ENCODE measurements at regions not wholly inside any gene's neighbourhood (a gene's known extent, or its start where the extent isn't known, plus 50 kb on each side); places are given as distances from the start of the nearest gene placed in this dataset.
"Not testable (repeated sequence)": the region's sequence is repeated elsewhere in the genome, so short reads cannot be mapped to it uniquely, and the experiment has no call there.

DNA sequence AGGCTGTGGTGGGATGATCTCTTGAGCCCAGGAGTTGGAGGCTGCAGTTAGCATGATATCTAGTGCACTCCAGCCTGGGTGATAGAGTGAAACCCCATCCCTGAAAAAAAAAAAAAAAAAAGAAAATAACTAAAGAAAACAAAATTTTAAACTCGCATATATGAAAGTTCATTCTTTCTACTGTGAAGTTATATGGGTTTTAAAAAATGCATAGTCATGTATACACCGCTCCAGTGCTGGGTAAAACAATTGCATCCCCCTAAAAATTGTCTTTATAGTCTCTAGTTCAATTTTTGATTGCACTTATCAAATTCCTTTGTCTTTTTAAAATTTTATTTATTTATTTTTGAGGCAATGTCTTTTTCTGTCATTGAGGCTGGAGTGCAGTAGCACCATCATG, 65.0 kb upstream of the ACYP2 start:
- H3K27ac ChIP-seq: no peak overlapping the region
- TF ChIP-seq, protein P1, sequence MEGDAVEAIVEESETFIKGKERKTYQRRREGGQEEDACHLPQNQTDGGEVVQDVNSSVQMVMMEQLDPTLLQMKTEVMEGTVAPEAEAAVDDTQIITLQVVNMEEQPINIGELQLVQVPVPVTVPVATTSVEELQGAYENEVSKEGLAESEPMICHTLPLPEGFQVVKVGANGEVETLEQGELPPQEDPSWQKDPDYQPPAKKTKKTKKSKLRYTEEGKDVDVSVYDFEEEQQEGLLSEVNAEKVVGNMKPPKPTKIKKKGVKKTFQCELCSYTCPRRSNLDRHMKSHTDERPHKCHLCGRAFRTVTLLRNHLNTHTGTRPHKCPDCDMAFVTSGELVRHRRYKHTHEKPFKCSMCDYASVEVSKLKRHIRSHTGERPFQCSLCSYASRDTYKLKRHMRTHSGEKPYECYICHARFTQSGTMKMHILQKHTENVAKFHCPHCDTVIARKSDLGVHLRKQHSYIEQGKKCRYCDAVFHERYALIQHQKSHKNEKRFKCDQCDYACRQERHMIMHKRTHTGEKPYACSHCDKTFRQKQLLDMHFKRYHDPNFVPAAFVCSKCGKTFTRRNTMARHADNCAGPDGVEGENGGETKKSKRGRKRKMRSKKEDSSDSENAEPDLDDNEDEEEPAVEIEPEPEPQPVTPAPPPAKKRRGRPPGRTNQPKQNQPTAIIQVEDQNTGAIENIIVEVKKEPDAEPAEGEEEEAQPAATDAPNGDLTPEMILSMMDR (IDR thresholded peaks at IDR 0.05; ENCODE audit: low read depth, low read length): no peak

DNA sequence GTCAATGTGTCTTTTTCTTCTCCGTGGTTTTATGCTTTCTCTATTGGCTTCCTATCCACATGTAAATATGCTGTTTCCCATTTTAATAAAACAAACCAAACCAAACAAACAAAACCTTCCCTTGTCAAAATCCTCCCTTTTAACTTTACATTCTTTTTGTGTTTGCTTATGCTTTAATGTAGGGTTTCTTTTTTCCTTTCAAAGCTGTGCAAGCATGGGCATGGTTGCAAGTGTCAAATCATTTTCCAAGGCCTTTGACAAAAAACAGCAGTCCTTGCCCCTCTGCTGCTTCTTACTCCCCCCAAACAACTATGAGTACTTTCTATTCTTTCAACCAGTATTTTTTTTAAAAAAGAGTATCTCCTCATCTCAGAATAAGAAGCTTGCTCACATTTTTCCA, 66.0 kb upstream of the ACYP2 start:
- TF ChIP-seq, protein P1 (IDR thresholded peaks at IDR 0.05; ENCODE audit: low read depth, low read length): no peak
- H3K27me3 ChIP-seq (ENCODE audit: insufficient read depth, low read depth, severe bottlenecking): no peaks in the 10 kb centered on the region
- no peak for DNase-seq
- H3K4me3 ChIP-seq (ENCODE audit: low read depth, low read length): no peak overlapping the region
- H3K9me3 ChIP-seq (ENCODE audit: severe bottlenecking): peaks cover 7% of the 10 kb centered on the region
- no peaks in the 10 kb centered on the region for H3K36me3 ChIP-seq
- no peak overlapping the region for H3K27ac ChIP-seq

More for the DNA sequence above, 65.0 kb upstream of the ACYP2 start:
- DNase-seq: no peak
- Histone ChIP-seq H3K27me3 (ENCODE audit: insufficient read depth, low read depth, severe bottlenecking) (no peaks in the 10 kb centered on the region), H3K4me3 (ENCODE audit: low read depth, low read length) (no peak overlapping the region), H3K36me3 (no peaks in the 10 kb centered on the region), H3K9me3 (ENCODE audit: severe bottlenecking) (no peaks in the 10 kb centered on the region)

DNA sequence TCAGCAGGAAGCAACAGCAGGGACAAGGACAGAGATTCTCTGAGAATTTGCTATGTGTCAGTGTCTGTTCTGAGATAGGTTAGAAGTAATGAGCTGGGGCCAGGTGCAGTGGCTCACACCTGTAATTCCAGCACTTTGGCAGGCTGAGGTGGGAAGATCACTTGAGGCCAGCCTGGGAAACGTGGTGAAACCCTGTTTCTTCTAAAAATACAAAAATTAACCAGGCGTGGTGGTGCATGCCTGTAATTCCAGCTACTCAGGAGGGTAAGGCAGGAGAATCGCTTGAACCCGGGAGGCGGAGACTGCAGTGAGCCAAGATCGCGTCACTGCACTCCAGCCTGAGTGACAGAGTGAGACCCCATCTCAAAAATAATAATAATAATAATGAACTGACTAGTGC, 66.5 kb upstream of the ACYP2 start:
- H3K4me3 ChIP-seq (ENCODE audit: low read depth, low read length); H3K27ac ChIP-seq; H3K9me3 ChIP-seq (ENCODE audit: severe bottlenecking); DNase-seq; H3K27me3 ChIP-seq (ENCODE audit: insufficient read depth, low read depth, severe bottlenecking); H3K36me3 ChIP-seq: not testable (repeated sequence)

DNA sequence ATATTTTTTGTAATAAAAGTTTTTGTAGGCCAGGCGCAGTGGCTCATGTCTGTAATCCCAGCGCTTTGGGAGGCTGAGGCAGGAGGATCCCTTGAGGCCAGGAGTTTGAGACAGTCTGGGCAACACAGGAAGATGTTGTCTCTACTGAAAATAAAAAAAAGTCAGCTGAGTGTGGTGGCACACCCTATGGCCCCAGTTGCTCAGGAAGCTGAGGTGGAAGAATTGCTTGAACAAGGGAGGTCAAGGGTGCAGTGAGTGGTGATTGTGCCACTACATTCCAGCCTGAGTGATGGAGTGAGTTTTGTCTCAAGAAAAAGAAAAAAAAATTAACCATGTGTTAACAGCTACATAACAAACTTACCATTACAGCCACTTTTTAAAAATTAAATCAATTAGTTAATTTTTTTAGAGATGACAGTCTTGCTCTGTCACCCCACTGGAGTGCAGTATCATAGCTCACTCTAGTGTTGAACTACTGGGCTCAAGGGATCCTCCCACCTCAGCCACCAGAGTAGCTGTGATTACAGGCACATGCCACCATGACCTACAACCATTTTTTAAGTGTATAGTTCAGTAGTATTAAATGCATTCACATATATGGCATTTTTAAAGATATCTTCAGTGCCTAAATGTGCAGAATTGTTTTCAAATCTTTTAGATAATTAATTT, 67.2 kb upstream of the ACYP2 start:
- Histone ChIP-seq H3K9me3 (ENCODE audit: severe bottlenecking) (peaks cover 7% of the 10 kb centered on the region), H3K4me3 (ENCODE audit: low read depth, low read length) (no peak overlapping the region), H3K36me3 (no peaks in the 10 kb centered on the region), H3K27ac (no peak overlapping the region), H3K27me3 (ENCODE audit: insufficient read depth, low read depth, severe bottlenecking) (no peaks in the 10 kb centered on the region)
- no peak for DNase-seq
- TF ChIP-seq, protein P1 (IDR thresholded peaks at IDR 0.05; ENCODE audit: low read depth, low read length): no peak

DNA sequence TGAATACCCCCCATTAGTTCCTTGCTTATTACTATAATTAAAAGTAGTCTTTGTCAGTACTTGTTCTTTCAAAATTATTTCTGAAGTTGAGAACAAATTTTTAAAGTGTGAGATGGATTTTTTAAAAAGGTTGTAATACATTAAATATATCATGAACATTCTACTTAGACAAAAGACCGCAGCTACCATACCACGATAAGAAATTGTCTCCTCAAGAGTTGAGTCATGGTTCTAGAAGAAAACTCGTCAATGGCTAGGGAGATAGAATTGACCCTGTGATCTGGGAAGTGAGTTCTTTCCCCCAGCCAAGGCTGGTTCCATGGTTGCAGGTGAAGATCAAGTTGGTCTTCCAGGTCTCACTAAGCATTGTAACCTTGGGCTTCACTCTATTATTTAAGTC, 67.8 kb upstream of the ACYP2 start:
- TF ChIP-seq, protein P1 (IDR thresholded peaks at IDR 0.05; ENCODE audit: low read depth, low read length): no peak
- Histone ChIP-seq H3K27me3 (ENCODE audit: insufficient read depth, low read depth, severe bottlenecking) (no peaks in the 10 kb centered on the region), H3K4me3 (ENCODE audit: low read depth, low read length) (no peak overlapping the region), H3K36me3 (no peaks in the 10 kb centered on the region), H3K9me3 (ENCODE audit: severe bottlenecking) (peaks cover 7% of the 10 kb centered on the region), H3K27ac (no peak overlapping the region)
- no peak for DNase-seq

DNA sequence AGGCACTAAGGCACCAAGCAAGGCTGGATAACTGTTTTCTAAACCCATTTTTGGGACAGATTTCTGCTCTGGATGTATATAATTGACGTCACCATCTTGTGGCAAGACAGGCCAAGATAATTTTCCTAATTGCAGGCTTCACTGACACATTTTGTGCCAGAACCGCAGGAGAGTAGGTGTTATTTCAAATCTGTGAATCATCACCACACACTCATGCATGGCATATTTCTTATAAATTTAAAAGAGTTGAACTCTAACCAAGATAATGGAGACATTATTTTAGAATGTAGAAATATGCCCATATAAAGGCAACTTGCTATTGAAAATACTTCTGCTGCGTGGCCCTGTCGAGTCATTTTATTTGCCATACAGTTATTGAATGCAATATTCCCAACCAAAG, 68.3 kb upstream of the ACYP2 start:
- Histone ChIP-seq H3K4me3 (ENCODE audit: low read depth, low read length) (no peak overlapping the region), H3K9me3 (ENCODE audit: severe bottlenecking) (peaks cover 7% of the 10 kb centered on the region), H3K36me3 (no peaks in the 10 kb centered on the region), H3K27ac (no peak overlapping the region), H3K27me3 (ENCODE audit: insufficient read depth, low read depth, severe bottlenecking) (no peaks in the 10 kb centered on the region)
- no peak for DNase-seq
- TF ChIP-seq, protein P1 (IDR thresholded peaks at IDR 0.05; ENCODE audit: low read depth, low read length): no peak
